Skeletal muscle tissue (tissue), 3 donors: ENCODE measurements at regions not wholly inside any gene's neighbourhood (a gene's known extent, or its start where the extent isn't known, plus 50 kb on each side); places are given as distances from the start of the nearest gene placed in this dataset.

Source experiments
- H3K27ac ChIP-seq: one replicate; pipeline ENCODE4 v1.7.0; 2013; ENCODE audit warnings: mild to moderate bottlenecking, low read depth, low read length, inconsistent platforms
- H3K27me3 ChIP-seq, 3 donors: one replicate each; pipeline ENCODE4 v1.7.0; 2013; ENCODE audit warnings: low read length in 3 of 3; ENCODE audit not compliant: control insufficient read depth in 3 of 3, insufficient read depth in 3 of 3
- H3K36me3 ChIP-seq, 3 donors: one replicate each; pipeline ENCODE4 v1.7.0; 2013; ENCODE audit warnings: low read length in 3 of 3; ENCODE audit not compliant: control insufficient read depth in 3 of 3, insufficient read depth in 3 of 3
- H3K4me1 ChIP-seq, 3 donors: one replicate each; pipeline ENCODE4 v1.7.0; 2013; ENCODE audit warnings: low read length in 3 of 3, mild to moderate bottlenecking in 3 of 3; ENCODE audit not compliant: control insufficient read depth in 3 of 3, insufficient read depth in 3 of 3
- H3K4me3 ChIP-seq, 3 donors: one replicate each; pipeline ENCODE4 v1.7.0; 2013; ENCODE audit warnings: low read length in 3 of 3
- H3K9ac ChIP-seq, 3 donors: one replicate each; pipeline ENCODE4 v1.7.0; 2013; ENCODE audit warnings: low read length in 3 of 3, mild to moderate bottlenecking in 3 of 3, moderate library complexity in 2 of 3, low read depth in 1 of 3
- H3K9me3 ChIP-seq, 3 donors: one replicate each; pipeline ENCODE4 v1.7.0; 2013; ENCODE audit warnings: low read length in 3 of 3; ENCODE audit not compliant: control insufficient read depth in 3 of 3
- donor health status: Osteomylitis.

- no peak overlapping the region for H3K9ac ChIP-seq
- no peak overlapping the region for H3K27ac ChIP-seq
- H3K36me3 ChIP-seq = no peaks in the 10 kb centered on the region
- H3K4me3 ChIP-seq = no peak overlapping the region
- H3K4me1 ChIP-seq = peaks cover 0 to 14% (median 0%) of the 10 kb centered on the region in 3 donors
- no peaks in the 10 kb centered on the region for H3K27me3 ChIP-seq
- no peaks in the 10 kb centered on the region for H3K9me3 ChIP-seq
Measured at GRCh38 chr2:48127612-48128191, 186.8 kb upstream of the FOXN2 start.

GRCh38 chr2:48129293-48129950 is 185.1 kb upstream of the FOXN2 start:
- H3K36me3 ChIP-seq = no peaks in the 10 kb centered on the region
- no peak overlapping the region for H3K4me3 ChIP-seq
- H3K27me3 ChIP-seq = no peaks in the 10 kb centered on the region
- peaks cover 0 to 14% (median 0%) of the 10 kb centered on the region in 3 donors for H3K4me1 ChIP-seq
- H3K27ac ChIP-seq = no peak overlapping the region
- H3K9me3 ChIP-seq = no peaks in the 10 kb centered on the region
- no peak overlapping the region for H3K9ac ChIP-seq

GRCh38 chr2:48131539-48132270 is 182.8 kb upstream of the FOXN2 start:
- Histone ChIP-seq H3K4me1 (peaks cover 0 to 14% (median 0%) of the 10 kb centered on the region in 3 donors), H3K9ac (no peak overlapping the region), H3K36me3 (no peaks in the 10 kb centered on the region), H3K4me3 (no peak overlapping the region), H3K27me3 (no peaks in the 10 kb centered on the region), H3K27ac (no peak overlapping the region), H3K9me3 (no peaks in the 10 kb centered on the region)

GRCh38 chr2:48132271-48132625 is 182.2 kb upstream of the FOXN2 start:
- H3K4me3 ChIP-seq = no peak overlapping the region
- no peaks in the 10 kb centered on the region for H3K27me3 ChIP-seq
- H3K27ac ChIP-seq = no peak overlapping the region
- H3K9ac ChIP-seq = no peak overlapping the region
- peaks cover 0 to 14% (median 0%) of the 10 kb centered on the region in 3 donors for H3K4me1 ChIP-seq
- H3K36me3 ChIP-seq = no peaks in the 10 kb centered on the region
- no peaks in the 10 kb centered on the region for H3K9me3 ChIP-seq

- Histone ChIP-seq H3K9ac (no peak overlapping the region), H3K27me3 (no peaks in the 10 kb centered on the region), H3K36me3 (no peaks in the 10 kb centered on the region), H3K9me3 (no peaks in the 10 kb centered on the region), H3K4me3 (no peak overlapping the region), H3K4me1 (peaks cover 0 to 14% (median 0%) of the 10 kb centered on the region in 3 donors), H3K27ac (no peak overlapping the region)
Measured at GRCh38 chr2:48134704-48135103, 179.8 kb upstream of the FOXN2 start.

GRCh38 chr2:48135797-48136196 is 178.7 kb upstream of the FOXN2 start:
- Histone ChIP-seq H3K27ac (no peak overlapping the region), H3K9ac (no peak overlapping the region), H3K27me3 (no peaks in the 10 kb centered on the region), H3K4me1 (peaks cover 0 to 14% (median 0%) of the 10 kb centered on the region in 3 donors), H3K36me3 (no peaks in the 10 kb centered on the region), H3K4me3 (no peak overlapping the region), H3K9me3 (no peaks in the 10 kb centered on the region)

- Histone ChIP-seq H3K9ac (no peak overlapping the region), H3K4me3 (no peak overlapping the region), H3K27ac (no peak overlapping the region), H3K36me3 (no peaks in the 10 kb centered on the region), H3K4me1 (no peaks in the 10 kb centered on the region), H3K9me3 (no peaks in the 10 kb centered on the region), H3K27me3 (no peaks in the 10 kb centered on the region)
Measured at GRCh38 chr2:48137829-48138228, 176.7 kb upstream of the FOXN2 start.

- Histone ChIP-seq H3K36me3 (no peaks in the 10 kb centered on the region), H3K9ac (no peak overlapping the region), H3K9me3 (no peaks in the 10 kb centered on the region), H3K27me3 (no peaks in the 10 kb centered on the region), H3K27ac (no peak overlapping the region), H3K4me3 (no peak overlapping the region), H3K4me1 (no peaks in the 10 kb centered on the region)
Measured at GRCh38 chr2:48138898-48139297, 175.6 kb upstream of the FOXN2 start.

GRCh38 chr2:48140586-48140985 is 173.9 kb upstream of the FOXN2 start:
- Histone ChIP-seq H3K9me3 (no peaks in the 10 kb centered on the region), H3K27ac (no peak overlapping the region), H3K4me1 (no peaks in the 10 kb centered on the region), H3K4me3 (no peak overlapping the region), H3K27me3 (no peaks in the 10 kb centered on the region), H3K9ac (no peak overlapping the region), H3K36me3 (no peaks in the 10 kb centered on the region)

GRCh38 chr2:48144777-48145176 is 169.7 kb upstream of the FOXN2 start:
- H3K27ac ChIP-seq = no peak overlapping the region
- H3K4me1 ChIP-seq = no peaks in the 10 kb centered on the region
- no peak overlapping the region for H3K9ac ChIP-seq
- no peaks in the 10 kb centered on the region for H3K36me3 ChIP-seq
- H3K4me3 ChIP-seq = no peak overlapping the region
- no peaks in the 10 kb centered on the region for H3K9me3 ChIP-seq
- H3K27me3 ChIP-seq = no peaks in the 10 kb centered on the region
